HL-60 (cell line): ENCODE measurements at regions not wholly inside any gene's neighbourhood (a gene's known extent, or its start where the extent isn't known, plus 50 kb on each side); places are given as distances from the start of the nearest gene placed in this dataset.

Source experiments
- GABPA ChIP-seq: IDR thresholded peaks from 2 replicates; pipeline ENCODE4 v1.6.1; 2012; ENCODE audit warnings: low read depth
- POLR2AphosphoS5 ChIP-seq: IDR thresholded peaks from 2 replicates; pipeline ENCODE4 v1.6.1; 2012; ENCODE audit warnings: low read depth

- no peak for TF ChIP-seq POLR2AphosphoS5
- no peak for TF ChIP-seq GABPA
Measured at GRCh38 chr6:3912361-3913076, 63.3 kb downstream of the FAM50B start.
